SK-N-SH (cell line): ENCODE measurements at regions not wholly inside any gene's neighbourhood (a gene's known extent, or its start where the extent isn't known, plus 50 kb on each side); places are given as distances from the start of the nearest gene placed in this dataset.
A peak's percentile ranks its signal among the peaks of the same experiment; 100 is the strongest.
"Not testable (repeated sequence)": the region's sequence is repeated elsewhere in the genome, so short reads cannot be mapped to it uniquely, and the experiment has no call there.

ENCODE experiments used
- CTCF ChIA-PET: fragments of 300-600, 350-600 bp; formaldehyde crosslinking; extraction: SDS; loops from one replicate; lab custom pipeline; 2021; lab: Yijun Ruan, JAX
- POLR2A ChIA-PET: fragments of 350-600 bp; sonication (Branson Sonifier 250); formaldehyde crosslinking; extraction: SDS; loops from one replicate; lab custom pipeline; 2020; ENCODE audit warnings: antibody characterized with exemption, inconsistent platforms; lab: Yijun Ruan, JAX
- DNase-seq: peaks from one replicate; pipeline ENCODE4 v3.0.0; 2012
- H2AFZ ChIP-seq: fragments of 200-600 bp; sonication (generic); 2 replicates; pipeline ENCODE4 v1.8.1; 2016; ENCODE audit warnings: antibody characterized with exemption, mild to moderate bottlenecking, low read depth
- H3F3A ChIP-seq: fragments of 200-600 bp; sonication (generic); replicated peaks from 2 replicates; pipeline ENCODE3; 2016; ENCODE audit warnings: antibody characterized with exemption, mild to moderate bottlenecking; ENCODE audit not compliant: insufficient read depth
- H3K27ac ChIP-seq, 2 experiments: fragments of 200-500 bp in 1 of 2; fragments of 200-600 bp in 1 of 2; sonication (Bioruptor generic) in 1 of 2; sonication (generic), shearing (Covaris generic) in 1 of 2; 2 replicates each; pipeline versions ENCODE4 v1.5.1 to v1.6.1; 2014 to 2016; ENCODE audit warnings: low read depth in 2 of 2, inconsistent platforms in 1 of 2, low read length in 1 of 2, mild to moderate bottlenecking in 1 of 2, mixed read lengths in 1 of 2
- H3K27me3 ChIP-seq: fragments of 200-600 bp; sonication (generic), shearing (Covaris generic); 2 replicates; pipeline ENCODE4 v1.6.1; 2016; ENCODE audit warnings: mixed run types; ENCODE audit not compliant: insufficient read depth
- H3K36me3 ChIP-seq, 2 experiments: fragments of 200-500 bp in 1 of 2; fragments of 200-600 bp in 1 of 2; sonication (Bioruptor generic) in 1 of 2; sonication (generic) in 1 of 2; replicated peaks in 1 of 2; 2 replicates each; pipeline versions ENCODE3 to v1.5.1; 2014 to 2016; ENCODE audit warnings: low read length in 1 of 2, mild to moderate bottlenecking in 1 of 2; ENCODE audit not compliant: insufficient read depth in 2 of 2, control insufficient read depth in 1 of 2
- H3K4me1 ChIP-seq, 2 experiments: fragments of 200-500 bp in 1 of 2; fragments of 200-600 bp in 1 of 2; sonication (Bioruptor generic) in 1 of 2; sonication (generic), shearing (Covaris generic) in 1 of 2; 2 replicates each; pipeline versions ENCODE4 v1.5.1 to v1.6.1; 2014 to 2016; ENCODE audit warnings: low read depth in 1 of 2, low read length in 1 of 2, mixed run types in 1 of 2; ENCODE audit not compliant: insufficient read depth in 2 of 2, control insufficient read depth in 1 of 2
- H3K4me2 ChIP-seq: fragments of 200-600 bp; sonication (generic), shearing (Covaris generic); 2 replicates; pipeline ENCODE4 v1.6.1; 2017; ENCODE audit warnings: mixed run types
- H3K4me3 ChIP-seq, 2 experiments: fragments of 200-500 bp in 1 of 2; fragments of 200-600 bp in 1 of 2; sonication (Bioruptor generic) in 1 of 2; sonication (generic), shearing (Covaris generic) in 1 of 2; 2 replicates each; pipeline versions ENCODE4 v1.5.1 to v1.8.1; 2014 to 2016; ENCODE audit warnings: low read depth in 2 of 2, inconsistent platforms in 1 of 2, low read length in 1 of 2, mild to moderate bottlenecking in 1 of 2, mixed read lengths in 1 of 2, moderate library complexity in 1 of 2
- H3K79me2 ChIP-seq: fragments of 200-600 bp; sonication (generic); 2 replicates; pipeline ENCODE4 v1.8.1; 2017; ENCODE audit warnings: mild to moderate bottlenecking; ENCODE audit not compliant: insufficient read depth
- H3K9ac ChIP-seq: fragments of 200-600 bp; sonication (generic); 2 replicates; pipeline ENCODE4 v1.6.1; 2017; ENCODE audit warnings: mixed run types
- H3K9me2 ChIP-seq: fragments of 200-600 bp; sonication (generic); 2 replicates; pipeline ENCODE4 v1.6.1; 2017; ENCODE audit warnings: mixed run types
- H3K9me3 ChIP-seq: fragments of 200-600 bp; sonication (generic); 2 replicates; pipeline ENCODE4 v1.6.1; 2017; ENCODE audit warnings: mixed run types, mild to moderate bottlenecking, moderate library complexity
- H4K20me1 ChIP-seq: fragments of 200-600 bp; sonication (generic); 2 replicates; pipeline ENCODE4 v1.6.1; 2017; ENCODE audit warnings: mild to moderate bottlenecking, mixed run types; ENCODE audit not compliant: insufficient read depth
- CTCF ChIP-seq: fragments of 200-600 bp; sonication (generic); IDR thresholded peaks from 2 replicates; pipeline ENCODE4 v1.6.1; 2017; ENCODE audit warnings: antibody characterized with exemption, mild to moderate bottlenecking, moderate library complexity
- EZH2phosphoT487 ChIP-seq: fragments of 200-600 bp; sonication (generic); IDR thresholded peaks from 2 replicates; pipeline ENCODE4 v1.6.1; 2017; ENCODE audit warnings: low read depth, mixed run types, mild to moderate bottlenecking, antibody characterized with exemption, moderate library complexity, borderline replicate concordance
- RAD21 ChIP-seq: IDR thresholded peaks from 2 replicates; pipeline ENCODE4 v1.6.1; 2012; ENCODE audit warnings: mild to moderate bottlenecking, low read length
- USF1 ChIP-seq: IDR thresholded peaks from 2 replicates; pipeline ENCODE4 v1.4.0; 2012; ENCODE audit warnings: low read depth, borderline replicate concordance
- USF2 ChIP-seq: fragments of 150-350 bp; IDR thresholded peaks from 2 replicates; pipeline ENCODE4 v1.6.1; 2017; ENCODE audit warnings: antibody characterized with exemption, low read length, low read depth, borderline replicate concordance
- WGBS: methylation state at CpG from one replicate; pipeline ENCODE4 v1.1.6; 2017; ENCODE audit warnings: low lambda C conversion rate; 5-methylcytosine and 5-hydroxymethylcytosine counted together

GRCh38 chr7:39855325-39855674, 94.8 kb upstream of the CDK13 start:
- WGBS: 70% methylated on average over 1 of the region's 1 CpG

GRCh38 chr7:39863675-39864322, 86.3 kb upstream of the CDK13 start:
- H3K9me2 ChIP-seq, H3K4me1 ChIP-seq, H2AFZ ChIP-seq, H3K36me3 ChIP-seq, H3K9ac ChIP-seq, H3K4me2 ChIP-seq, POLR2A ChIA-PET, H3K27me3 ChIP-seq, DNase-seq, H3K4me3 ChIP-seq, H3F3A ChIP-seq, H4K20me1 ChIP-seq, CTCF ChIA-PET, H3K27ac ChIP-seq, H3K9me3 ChIP-seq, H3K79me2 ChIP-seq: not testable (repeated sequence)
- TF ChIP-seq CTCF: peak; percentile 37; the same call in 1 of the 2 replicates
- TF ChIP-seq RAD21: peak; percentile 22; the same call in 1 of the 2 replicates
- 76% methylated on average over 3 of the region's 3 CpGs for WGBS

More at GRCh38 chr7:39855325-39855674, 94.8 kb upstream of the CDK13 start:
- H3K4me3 ChIP-seq: peak overlapping the region; percentile 17 to 47; a peak in 3 of 4 replicates
- H3K79me2 ChIP-seq: no peaks in the 10 kb centered on the region
- no peaks in the 10 kb centered on the region for H3K9me3 ChIP-seq
- H3K9ac ChIP-seq: no peak overlapping the region
- H3F3A ChIP-seq: no peaks in the 10 kb centered on the region
- H3K27me3 ChIP-seq: no peaks in the 10 kb centered on the region; the same call in 1 of the 2 replicates
- no peaks in the 10 kb centered on the region for H3K36me3 ChIP-seq
- H3K4me2 ChIP-seq: peak overlapping the region; percentile 68
- 0 out of 2 replicates have a peak, but pooled peaks cover 3% of the 10 kb centered on the region for H3K9me2 ChIP-seq
- H4K20me1 ChIP-seq: no peaks in the 10 kb centered on the region
- H3K4me1 ChIP-seq: no peaks in the 10 kb centered on the region
- TF ChIP-seq USF2 (no peak), EZH2phosphoT487 (no peak), USF1 (no peak), RAD21 (no peak)
- no peak for DNase-seq
- ChIA-PET CTCF (interaction anchor here (1.0 to 1.4 kb wide), 2 partner anchors 41 to 197 kb away, joined by 3 to 4 read pairs; no protein-coding TSS in a partner anchor), POLR2A (no interaction called here)
- H2AFZ ChIP-seq: peak overlapping the region; percentile 89; the same call in 1 of the 2 replicates
- no peak overlapping the region for H3K27ac ChIP-seq

GRCh38 chr7:39869888-39870522, 80.1 kb upstream of the CDK13 start:
- H3K79me2 ChIP-seq, H4K20me1 ChIP-seq, H3K36me3 ChIP-seq, POLR2A ChIA-PET, H3K9me2 ChIP-seq, H3K9me3 ChIP-seq, DNase-seq, H3K9ac ChIP-seq, H3K4me3 ChIP-seq, H2AFZ ChIP-seq, H3K27ac ChIP-seq, H3F3A ChIP-seq, H3K4me2 ChIP-seq, H3K4me1 ChIP-seq, CTCF ChIA-PET, H3K27me3 ChIP-seq: not testable (repeated sequence)
- WGBS: 62% methylated on average over 5 of the region's 5 CpGs

GRCh38 chr7:39871610-39872009, 78.4 kb upstream of the CDK13 start:
- 75% methylated on average over 4 of the region's 4 CpGs for WGBS
- H3K4me3 ChIP-seq, H3K36me3 ChIP-seq, H3K4me1 ChIP-seq, H3K9me3 ChIP-seq, DNase-seq, H3K27me3 ChIP-seq, H4K20me1 ChIP-seq, H3K27ac ChIP-seq, H3K9ac ChIP-seq, H2AFZ ChIP-seq, H3K9me2 ChIP-seq, H3F3A ChIP-seq, H3K79me2 ChIP-seq, POLR2A ChIA-PET, H3K4me2 ChIP-seq: not testable (repeated sequence)
- CTCF ChIA-PET: interaction anchor here (1.3 kb wide), 1 partner anchor 182 kb away, joined by 3 read pairs; no protein-coding TSS in a partner anchor
